Neural progenitor cell (in vitro differentiated cells): ENCODE measurements at regions not wholly inside any gene's neighbourhood (a gene's known extent, or its start where the extent isn't known, plus 50 kb on each side); places are given as distances from the start of the nearest gene placed in this dataset.
"Not testable (repeated sequence)": the region's sequence is repeated elsewhere in the genome, so short reads cannot be mapped to it uniquely, and the experiment has no call there.

Source experiments
- DNase-seq: peaks from one replicate; pipeline ENCODE4 v3.0.0-alpha.2; 2016; ENCODE audit warnings: low spot score
- H2AFZ ChIP-seq: fragments of 200-600 bp; sonication (generic); replicated peaks from 2 replicates; pipeline ENCODE4 v1.6.1; 2016; ENCODE audit warnings: antibody characterized with exemption
- H3F3A ChIP-seq: fragments of 200-600 bp; sonication (generic); 2 replicates; pipeline ENCODE4 v1.6.1; 2016; ENCODE audit warnings: antibody characterized with exemption, low read depth
- H3K27ac ChIP-seq: fragments of 200-600 bp; sonication (generic); 2 replicates; pipeline ENCODE4 v1.5.1; 2016; ENCODE audit warnings: mild to moderate bottlenecking
- H3K27me3 ChIP-seq: fragments of 200-600 bp; sonication (generic); 2 replicates; pipeline ENCODE4 v1.6.1; 2016; ENCODE audit warnings: mild to moderate bottlenecking, moderate library complexity
- H3K36me3 ChIP-seq: fragments of 200-600 bp; sonication (generic); 2 replicates; pipeline ENCODE4 v1.5.1; 2016
- H3K4me1 ChIP-seq: fragments of 200-600 bp; sonication (generic); 2 replicates; pipeline ENCODE4 v1.6.1; 2016; ENCODE audit warnings: mixed run types
- H3K4me2 ChIP-seq: fragments of 200-600 bp; sonication (generic); 2 replicates; pipeline ENCODE4 v1.6.1; 2016
- H3K4me3 ChIP-seq: fragments of 200-600 bp; sonication (generic); 2 replicates; pipeline ENCODE4 v1.5.1; 2016
- H3K79me2 ChIP-seq: fragments of 200-600 bp; sonication (generic); 2 replicates; pipeline ENCODE4 v1.6.1; 2016; ENCODE audit warnings: low read depth
- H3K9ac ChIP-seq: fragments of 200-600 bp; sonication (generic); 2 replicates; pipeline ENCODE4 v1.6.1; 2016
- H3K9me3 ChIP-seq: fragments of 200-600 bp; sonication (generic); 2 replicates; pipeline ENCODE4 v1.5.1; 2016; ENCODE audit warnings: low read depth
- H4K20me1 ChIP-seq: fragments of 200-600 bp; sonication (generic); 2 replicates; pipeline ENCODE4 v1.6.1; 2016; ENCODE audit warnings: low read depth
- H3K27ac Mint-ChIP-seq: 3 replicates; pipeline ENCODE4 v1.8.0; 2021; ENCODE audit warnings: mixed read lengths
- H3K27me3 Mint-ChIP-seq: 2 replicates; pipeline ENCODE4 v1.8.0; 2022; ENCODE audit warnings: low read depth, mild to moderate bottlenecking, inconsistent platforms, moderate library complexity, mixed read lengths; ENCODE audit not compliant: insufficient read depth
- H3K36me3 Mint-ChIP-seq: 3 replicates; pipeline ENCODE4 v1.8.0; 2021; ENCODE audit warnings: mixed read lengths
- H3K4me1 Mint-ChIP-seq: 3 replicates; pipeline ENCODE4 v1.8.0; 2021; ENCODE audit warnings: mixed read lengths
- H3K4me3 Mint-ChIP-seq: 3 replicates; pipeline ENCODE4 v1.8.0; 2021; ENCODE audit warnings: mild to moderate bottlenecking, moderate library complexity, mixed read lengths
- H3K9me3 Mint-ChIP-seq: 3 replicates; pipeline ENCODE4 v1.8.0; 2020; ENCODE audit warnings: mixed read lengths
- EZH2 ChIP-seq: fragments of 200-600 bp; sonication (generic); IDR thresholded peaks from 2 replicates; pipeline ENCODE4 v1.6.1; 2017; ENCODE audit warnings: antibody characterized with exemption, mild to moderate bottlenecking, moderate library complexity
- EZH2phosphoT487 ChIP-seq: fragments of 200-600 bp; sonication (generic); IDR thresholded peaks from 2 replicates; pipeline ENCODE4 v1.6.1; 2017; ENCODE audit warnings: antibody characterized with exemption
- TF ChIP-seq, protein P1 (sequence below): fragments of 200-600 bp; sonication (generic); IDR thresholded peaks from 2 replicates; pipeline ENCODE4 v1.5.1; 2017; ENCODE audit warnings: antibody characterized with exemption, mild to moderate bottlenecking

DNA sequence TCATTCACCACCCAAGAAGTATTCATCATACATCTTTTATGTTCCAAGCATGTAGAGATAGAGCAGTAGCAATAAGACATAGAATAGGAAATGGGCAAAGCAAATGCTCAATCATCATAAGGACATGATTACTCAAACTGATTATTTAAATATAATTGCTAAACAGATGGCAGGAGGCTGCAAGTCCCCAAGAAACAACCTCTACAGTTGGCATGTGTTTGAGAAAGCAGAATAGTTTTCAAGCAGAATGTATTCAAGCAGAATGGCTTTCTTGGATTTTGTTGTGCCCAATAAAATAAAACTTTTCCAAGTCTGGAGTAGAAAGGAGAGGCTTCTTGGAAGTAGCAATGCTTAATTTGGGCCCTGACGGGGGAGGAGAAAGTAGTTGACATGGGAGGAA is 86.5 kb upstream of the SYN3 start:
- Histone ChIP-seq H3K79me2 (no peaks in the 10 kb centered on the region), H3K4me2 (no peak overlapping the region), H4K20me1 (no peaks in the 10 kb centered on the region), H3K9ac (no peak overlapping the region), H3K4me1 (no peaks in the 10 kb centered on the region), H2AFZ (no peak overlapping the region), H3K9me3 (no peaks in the 10 kb centered on the region), H3K4me3 (no peak overlapping the region), H3F3A (no peaks in the 10 kb centered on the region), H3K36me3 (no peaks in the 10 kb centered on the region), H3K27ac (no peak overlapping the region), H3K27me3 (peaks cover 18% of the 10 kb centered on the region)
- Mint-ChIP-seq H3K4me1 (no peaks in the 10 kb centered on the region), H3K4me3 (no peak overlapping the region), H3K36me3 (no peaks in the 10 kb centered on the region), H3K9me3 (no peaks in the 10 kb centered on the region), H3K27me3 (peaks cover 2% of the 10 kb centered on the region), H3K27ac (no peak overlapping the region)
- DNase-seq: no peak
- TF ChIP-seq, protein P1, sequence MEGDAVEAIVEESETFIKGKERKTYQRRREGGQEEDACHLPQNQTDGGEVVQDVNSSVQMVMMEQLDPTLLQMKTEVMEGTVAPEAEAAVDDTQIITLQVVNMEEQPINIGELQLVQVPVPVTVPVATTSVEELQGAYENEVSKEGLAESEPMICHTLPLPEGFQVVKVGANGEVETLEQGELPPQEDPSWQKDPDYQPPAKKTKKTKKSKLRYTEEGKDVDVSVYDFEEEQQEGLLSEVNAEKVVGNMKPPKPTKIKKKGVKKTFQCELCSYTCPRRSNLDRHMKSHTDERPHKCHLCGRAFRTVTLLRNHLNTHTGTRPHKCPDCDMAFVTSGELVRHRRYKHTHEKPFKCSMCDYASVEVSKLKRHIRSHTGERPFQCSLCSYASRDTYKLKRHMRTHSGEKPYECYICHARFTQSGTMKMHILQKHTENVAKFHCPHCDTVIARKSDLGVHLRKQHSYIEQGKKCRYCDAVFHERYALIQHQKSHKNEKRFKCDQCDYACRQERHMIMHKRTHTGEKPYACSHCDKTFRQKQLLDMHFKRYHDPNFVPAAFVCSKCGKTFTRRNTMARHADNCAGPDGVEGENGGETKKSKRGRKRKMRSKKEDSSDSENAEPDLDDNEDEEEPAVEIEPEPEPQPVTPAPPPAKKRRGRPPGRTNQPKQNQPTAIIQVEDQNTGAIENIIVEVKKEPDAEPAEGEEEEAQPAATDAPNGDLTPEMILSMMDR: no peak
- TF ChIP-seq EZH2phosphoT487 (no peak), EZH2 (no peak)

DNA sequence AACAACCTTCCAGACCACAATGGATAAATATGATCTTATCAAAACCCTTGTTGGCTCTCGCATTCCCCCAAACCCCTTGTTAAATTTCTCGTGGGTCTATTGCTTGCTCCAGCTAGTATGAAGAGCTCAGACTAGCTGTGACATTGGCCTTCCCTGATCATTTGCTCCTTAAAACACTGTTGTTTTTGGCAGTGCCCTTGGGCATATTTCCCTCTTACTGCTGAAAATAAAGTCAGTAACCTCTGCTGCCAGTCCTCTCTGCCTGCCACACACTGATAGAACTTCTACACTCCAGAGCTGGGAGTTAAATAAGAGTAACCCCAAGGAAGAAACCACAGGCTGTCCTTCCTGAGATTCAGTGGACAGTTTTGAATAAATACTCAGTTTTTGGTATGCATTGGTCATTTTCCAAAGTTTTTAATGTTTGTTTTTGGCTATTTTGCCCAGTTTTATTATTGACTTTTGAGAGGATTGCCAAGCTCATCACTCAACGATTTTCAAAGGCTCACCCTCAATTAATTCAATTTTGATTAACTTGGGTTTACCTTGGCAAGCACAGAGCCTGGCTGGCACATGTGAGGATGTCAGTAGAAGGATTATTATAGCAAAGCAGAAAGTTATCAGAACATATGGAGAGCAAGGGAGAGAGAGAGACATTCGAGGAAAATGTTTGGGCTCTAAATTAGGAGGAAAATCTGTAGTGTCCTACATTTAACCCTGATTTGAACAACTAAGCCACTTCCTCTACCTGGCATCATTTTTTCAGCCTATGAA is 84.3 kb upstream of the SYN3 start:
- no peaks in the 10 kb centered on the region for H3K4me1 Mint-ChIP-seq
- peaks cover 5% of the 10 kb centered on the region for H3K9me3 Mint-ChIP-seq
- no peaks in the 10 kb centered on the region for H3F3A ChIP-seq
- no peak overlapping the region for H3K4me2 ChIP-seq
- no peaks in the 10 kb centered on the region for H3K36me3 Mint-ChIP-seq
- H3K9ac ChIP-seq: no peak overlapping the region
- H3K4me3 Mint-ChIP-seq: no peak overlapping the region
- H2AFZ ChIP-seq: no peak overlapping the region
- TF ChIP-seq, protein P1: no peak
- TF ChIP-seq EZH2: no peak
- TF ChIP-seq EZH2phosphoT487: no peak
- no peaks in the 10 kb centered on the region for H3K9me3 ChIP-seq
- peaks cover 2% of the 10 kb centered on the region for H3K27me3 Mint-ChIP-seq
- no peak for DNase-seq
- H3K27me3 ChIP-seq: peaks cover 18% of the 10 kb centered on the region
- no peak overlapping the region for H3K27ac Mint-ChIP-seq
- no peaks in the 10 kb centered on the region for H3K36me3 ChIP-seq
- no peaks in the 10 kb centered on the region for H4K20me1 ChIP-seq
- no peaks in the 10 kb centered on the region for H3K79me2 ChIP-seq
- no peaks in the 10 kb centered on the region for H3K4me1 ChIP-seq
- no peak overlapping the region for H3K27ac ChIP-seq
- H3K4me3 ChIP-seq: no peak overlapping the region

DNA sequence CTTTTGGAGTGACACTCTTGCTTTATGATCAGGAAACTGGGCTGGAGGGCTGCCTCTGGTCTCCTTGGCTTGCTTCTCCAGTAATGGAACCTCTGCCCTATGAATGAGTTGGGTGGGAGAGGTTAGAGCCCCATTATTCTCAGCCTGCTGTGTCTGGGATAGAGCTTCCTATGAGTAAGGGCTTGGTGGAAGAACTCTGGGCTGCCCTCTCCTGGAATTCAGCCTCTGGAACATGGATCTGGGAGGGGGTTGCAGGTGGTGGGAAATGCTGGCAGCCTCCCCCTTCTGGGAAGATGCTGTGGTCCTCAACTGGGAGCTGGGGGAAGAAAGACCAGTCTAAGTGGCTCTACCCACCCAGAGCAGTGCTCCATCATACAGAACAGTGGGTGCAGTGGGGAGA is 81.8 kb upstream of the SYN3 start:
- Mint-ChIP-seq H3K4me1 (no peaks in the 10 kb centered on the region), H3K36me3 (no peaks in the 10 kb centered on the region), H3K27me3 (no peaks in the 10 kb centered on the region), H3K27ac (no peak overlapping the region), H3K4me3 (no peak overlapping the region), H3K9me3 (peaks cover 9% of the 10 kb centered on the region)
- H3K4me1 ChIP-seq: no peaks in the 10 kb centered on the region
- DNase-seq: no peak
- H3K4me3 ChIP-seq: no peak overlapping the region
- peaks cover 18% of the 10 kb centered on the region for H3K27me3 ChIP-seq
- no peaks in the 10 kb centered on the region for H3K9me3 ChIP-seq
- TF ChIP-seq, protein P1: no peak
- no peak for TF ChIP-seq EZH2
- no peak for TF ChIP-seq EZH2phosphoT487
- H2AFZ ChIP-seq: no peak overlapping the region
- H3K79me2 ChIP-seq: no peaks in the 10 kb centered on the region
- no peak overlapping the region for H3K27ac ChIP-seq
- H3K4me2 ChIP-seq: no peak overlapping the region
- no peak overlapping the region for H3K9ac ChIP-seq
- H3K36me3 ChIP-seq: no peaks in the 10 kb centered on the region
- H3F3A ChIP-seq: no peaks in the 10 kb centered on the region
- no peaks in the 10 kb centered on the region for H4K20me1 ChIP-seq

DNA sequence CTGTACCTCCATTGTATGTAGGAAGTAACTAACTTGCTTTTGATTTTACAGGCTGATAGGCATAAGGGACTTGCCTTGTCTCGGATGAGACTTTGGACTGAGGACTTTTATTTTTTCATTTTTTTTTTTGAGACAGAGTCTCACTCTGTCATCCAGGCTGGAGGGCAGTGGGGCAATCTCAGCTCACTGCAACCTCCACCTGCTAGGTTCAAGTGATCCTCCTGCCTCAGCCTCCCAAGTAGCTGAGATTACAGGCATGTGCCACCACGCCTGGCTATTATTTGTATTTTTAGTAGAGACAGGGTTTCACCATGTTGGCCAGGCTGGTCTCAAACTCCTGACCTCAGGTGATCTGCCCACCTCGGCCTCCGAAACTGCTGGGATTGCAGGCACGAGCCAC is 80.2 kb upstream of the SYN3 start:
- not testable (repeated sequence) for H3K36me3 Mint-ChIP-seq, H3F3A ChIP-seq, H3K36me3 ChIP-seq, H3K4me1 Mint-ChIP-seq, H3K9me3 Mint-ChIP-seq, H2AFZ ChIP-seq, H3K79me2 ChIP-seq, H3K9ac ChIP-seq, H3K4me3 Mint-ChIP-seq, H3K27ac Mint-ChIP-seq, H3K9me3 ChIP-seq, H3K4me2 ChIP-seq, H3K4me3 ChIP-seq, H3K27me3 ChIP-seq, H3K4me1 ChIP-seq, H3K27ac ChIP-seq, DNase-seq, H4K20me1 ChIP-seq, H3K27me3 Mint-ChIP-seq
